OCI-LY1 (cell line): ENCODE measurements at regions not wholly inside any gene's neighbourhood (a gene's known extent, or its start where the extent isn't known, plus 50 kb on each side); places are given as distances from the start of the nearest gene placed in this dataset.

Experiments used
- H2AFZ ChIP-seq: fragments of 200-600 bp; sonication (generic), shearing (Covaris generic); 2 replicates; pipeline ENCODE4 v1.6.0; 2014; ENCODE audit warnings: antibody characterized with exemption, mild to moderate bottlenecking, low read length
- H3F3A ChIP-seq: fragments of 200-600 bp; sonication (generic), shearing (Covaris generic); 2 replicates; pipeline ENCODE4 v1.6.0; 2014; ENCODE audit warnings: mild to moderate bottlenecking, antibody characterized with exemption, low read length, moderate library complexity; ENCODE audit not compliant: insufficient read depth
- H3K27ac ChIP-seq: fragments of 200-600 bp; sonication (generic); 2 replicates; pipeline ENCODE4 v1.5.1; 2014; ENCODE audit warnings: low read length, mixed run types, mild to moderate bottlenecking, low read depth; ENCODE audit not compliant: poor library complexity, severe bottlenecking
- H3K27me3 ChIP-seq: fragments of 200-600 bp; sonication (generic); 2 replicates; pipeline ENCODE4 v1.6.0; 2014; ENCODE audit warnings: antibody characterized with exemption, mild to moderate bottlenecking, low read length, moderate library complexity; ENCODE audit not compliant: insufficient read depth
- H3K36me3 ChIP-seq: fragments of 200-600 bp; sonication (generic); 2 replicates; pipeline ENCODE4 v1.6.1; 2014; ENCODE audit warnings: mild to moderate bottlenecking, antibody characterized with exemption, low read length, moderate library complexity, mixed read lengths; ENCODE audit not compliant: insufficient read depth
- H3K4me1 ChIP-seq: fragments of 200-600 bp; sonication (generic); 2 replicates; pipeline ENCODE4 v1.5.1; 2014; ENCODE audit warnings: mild to moderate bottlenecking, low read length, moderate library complexity; ENCODE audit not compliant: insufficient read depth, severe bottlenecking
- H3K4me2 ChIP-seq: fragments of 200-600 bp; sonication (generic), shearing (Covaris generic); 2 replicates; pipeline ENCODE4 v1.6.1; 2014; ENCODE audit warnings: low read length
- H3K4me3 ChIP-seq: fragments of 200-600 bp; sonication (generic); 2 replicates; pipeline ENCODE4 v1.5.1; 2014; ENCODE audit warnings: low read length, low read depth, mild to moderate bottlenecking, mixed read lengths; ENCODE audit not compliant: poor library complexity, severe bottlenecking
- H3K79me2 ChIP-seq: fragments of 200-600 bp; shearing (Covaris generic); 2 replicates; pipeline ENCODE4 v1.6.1; 2016; ENCODE audit warnings: mixed run types, low read length, mixed read lengths; ENCODE audit not compliant: insufficient read depth
- H3K9ac ChIP-seq: fragments of 200-600 bp; sonication (generic), shearing (Covaris generic); 2 replicates; pipeline ENCODE4 v1.6.1; 2014; ENCODE audit warnings: mild to moderate bottlenecking, low read length, mixed read lengths
- H3K9me2 ChIP-seq: fragments of 200-600 bp; sonication (generic), shearing (Covaris generic); 2 replicates; pipeline ENCODE4 v1.6.1; 2014; ENCODE audit warnings: low read depth, mild to moderate bottlenecking, low read length, mixed read lengths
- H3K9me3 ChIP-seq: fragments of 200-600 bp; shearing (Covaris generic); 2 replicates; pipeline ENCODE4 v1.6.1; 2014; ENCODE audit warnings: low read length, mixed read lengths
- H4K20me1 ChIP-seq: fragments of 200-600 bp; sonication (generic), shearing (Covaris generic); 2 replicates; pipeline ENCODE4 v1.6.0; 2016; ENCODE audit warnings: mild to moderate bottlenecking, low read length; ENCODE audit not compliant: insufficient read depth
- CTCF ChIP-seq: fragments of 200-600 bp; sonication (generic), shearing (Covaris generic); IDR thresholded peaks from 2 replicates; pipeline ENCODE4 v1.5.1; 2017; ENCODE audit warnings: mild to moderate bottlenecking, antibody characterized with exemption, low read length, moderate library complexity, mixed read lengths
- EZH2 ChIP-seq: fragments of 200-600 bp; sonication (generic), shearing (Covaris generic); IDR thresholded peaks from 2 replicates; pipeline ENCODE4 v1.8.0; 2017; ENCODE audit warnings: borderline replicate concordance, mixed run types, mild to moderate bottlenecking, antibody characterized with exemption, low read length, moderate library complexity, mixed read lengths

GRCh38 chr5:4642525-4642924 is 497.6 kb upstream of the ADAMTS16 start:
- Histone ChIP-seq H3K27me3 (no peaks in the 10 kb centered on the region), H3K4me2 (no peak overlapping the region), H3K79me2 (no peaks in the 10 kb centered on the region), H3K9me3 (0 out of 2 replicates have a peak, but pooled peaks cover 4% of the 10 kb centered on the region), H3K9me2 (no peaks in the 10 kb centered on the region), H4K20me1 (no peaks in the 10 kb centered on the region), H2AFZ (no peak overlapping the region), H3K9ac (no peak overlapping the region), H3K4me1 (peaks cover 76% of the 10 kb centered on the region), H3K36me3 (no peaks in the 10 kb centered on the region; the same call in 1 of the 2 replicates), H3K27ac (peak overlapping the region; percentile 30), H3F3A (no peaks in the 10 kb centered on the region), H3K4me3 (no peak overlapping the region)
- TF ChIP-seq EZH2 (no peak), CTCF (no peak)

- Histone ChIP-seq H3F3A (no peaks in the 10 kb centered on the region), H3K4me1 (peaks cover 76% of the 10 kb centered on the region), H3K9ac (no peak overlapping the region), H4K20me1 (no peaks in the 10 kb centered on the region), H2AFZ (no peak overlapping the region), H3K27ac (peak overlapping the region; percentile 30), H3K9me2 (no peaks in the 10 kb centered on the region), H3K9me3 (0 out of 2 replicates have a peak, but pooled peaks cover 4% of the 10 kb centered on the region), H3K4me3 (no peak overlapping the region), H3K36me3 (no peaks in the 10 kb centered on the region; the same call in 1 of the 2 replicates), H3K4me2 (no peak overlapping the region), H3K79me2 (no peaks in the 10 kb centered on the region), H3K27me3 (no peaks in the 10 kb centered on the region)
- no peak for TF ChIP-seq EZH2
- 0 out of 2 replicates have a peak, but pooled peaks have one; percentile 13 for TF ChIP-seq CTCF
Measured at GRCh38 chr5:4643190-4643589, 496.9 kb upstream of the ADAMTS16 start.

- TF ChIP-seq EZH2 (no peak), CTCF (no peak)
- no peak overlapping the region for H2AFZ ChIP-seq
Measured at GRCh38 chr5:4643960-4644359, 496.2 kb upstream of the ADAMTS16 start.

More at GRCh38 chr5:4643960-4644359, 496.2 kb upstream of the ADAMTS16 start:
- Histone ChIP-seq H3K9ac (no peak overlapping the region), H3K9me3 (0 out of 2 replicates have a peak, but pooled peaks cover 4% of the 10 kb centered on the region), H3K4me3 (no peak overlapping the region), H3K27me3 (no peaks in the 10 kb centered on the region), H3K27ac (no peak overlapping the region), H3K36me3 (no peaks in the 10 kb centered on the region; the same call in 1 of the 2 replicates), H3K4me2 (no peak overlapping the region), H3F3A (no peaks in the 10 kb centered on the region), H3K9me2 (no peaks in the 10 kb centered on the region), H4K20me1 (no peaks in the 10 kb centered on the region), H3K4me1 (peaks cover 76% of the 10 kb centered on the region), H3K79me2 (no peaks in the 10 kb centered on the region)
